Transverse colon (tissue), 4 donors: ENCODE measurements at regions not wholly inside any gene's neighbourhood (a gene's known extent, or its start where the extent isn't known, plus 50 kb on each side); places are given as distances from the start of the nearest gene placed in this dataset.
"Not testable (repeated sequence)": the region's sequence is repeated elsewhere in the genome, so short reads cannot be mapped to it uniquely, and the experiment has no call there.

ENCODE experiments used
- DNase-seq: peaks from one replicate; pipeline ENCODE4 v3.0.0-alpha.2; 2019
- H3K27ac ChIP-seq, 4 donors: fragments of 200-600 bp; sonication (generic); 2 replicates each; pipeline ENCODE4 v1.5.1; 2016 to 2018; ENCODE audit warnings: inconsistent platforms in 4 of 4
- H3K27me3 ChIP-seq: fragments of 200-600 bp; sonication (generic); 2 replicates; pipeline ENCODE4 v1.5.1; 2017; ENCODE audit warnings: inconsistent platforms
- H3K36me3 ChIP-seq, 4 donors: fragments of 200-600 bp; sonication (generic); 2 replicates each; pipeline ENCODE4 v1.5.1; 2017 to 2019; ENCODE audit warnings: inconsistent platforms in 4 of 4
- H3K4me1 ChIP-seq, 4 donors: fragments of 200-600 bp; sonication (generic); 2 replicates each; pipeline ENCODE4 v1.5.1; 2017 to 2020; ENCODE audit warnings: inconsistent platforms in 4 of 4
- H3K4me3 ChIP-seq, 4 donors: fragments of 200-600 bp; sonication (generic); 1 replicate in 1 of 4; 2 replicates in 3 of 4; pipeline versions ENCODE4 v1.5.1 to v1.6.1; 2017 to 2019; ENCODE audit warnings: inconsistent platforms in 4 of 4
- H3K9me3 ChIP-seq, 2 donors: fragments of 200-600 bp; sonication (generic); 2 replicates each; pipeline ENCODE4 v1.5.1; 2017 to 2019; ENCODE audit warnings: inconsistent platforms in 2 of 2
- EP300 ChIP-seq: sonication (generic); formaldehyde crosslinking; IDR thresholded peaks from one replicate; pipeline ENCODE4 v1.6.1; 2017; ENCODE audit warnings: antibody characterized with exemption, low read depth
- POLR2A ChIP-seq: fragments of 450-650 bp; IDR thresholded peaks from one replicate; pipeline ENCODE4 v1.6.1; 2016; ENCODE audit warnings: antibody characterized with exemption, mild to moderate bottlenecking, moderate library complexity
- POLR2AphosphoS5 ChIP-seq, 3 donors: sonication (generic); formaldehyde crosslinking; IDR thresholded peaks; one replicate each; pipeline ENCODE4 v1.6.1; 2016; ENCODE audit warnings: antibody characterized with exemption in 3 of 3
- WGBS, 2 donors: methylation state at CpG; one replicate each; pipeline ENCODE4 v1.1.5; 2018; ENCODE audit warnings: low coverage in 1 of 2; 5-methylcytosine and 5-hydroxymethylcytosine counted together
- in situ Hi-C, 4 donors: fragments of 200-750 bp; cut with MboI; loops; one replicate each; pipeline versions ENCODE4 v1.15.0 to v1.15.1; 2017; ENCODE audit warnings: low sequenced_read_pairs in 3 of 4, low pct_ligation_motif_present in 1 of 4, low pct_unique_long_range_greater_than_20kb in 1 of 4
- intact Hi-C: fragments of 100-400 bp; cut with DNase I; formaldehyde crosslinking; loops from one replicate; pipeline ENCODE4 v1.15.1; 2023; ENCODE audit warnings: low total_unique reads
- TF ChIP-seq, protein P1 (sequence below), 5 experiments: fragments of 200-600 bp in 3 of 5; fragments of 450-650 bp in 2 of 5; sonication (generic) in 3 of 5; IDR thresholded peaks; 1 replicate in 2 of 5; 2 replicates in 3 of 5; pipeline ENCODE4 v1.5.1; 2016 to 2017; ENCODE audit warnings: antibody characterized with exemption in 5 of 5, inconsistent platforms in 3 of 5, mild to moderate bottlenecking in 2 of 5, moderate library complexity in 1 of 5

DNA sequence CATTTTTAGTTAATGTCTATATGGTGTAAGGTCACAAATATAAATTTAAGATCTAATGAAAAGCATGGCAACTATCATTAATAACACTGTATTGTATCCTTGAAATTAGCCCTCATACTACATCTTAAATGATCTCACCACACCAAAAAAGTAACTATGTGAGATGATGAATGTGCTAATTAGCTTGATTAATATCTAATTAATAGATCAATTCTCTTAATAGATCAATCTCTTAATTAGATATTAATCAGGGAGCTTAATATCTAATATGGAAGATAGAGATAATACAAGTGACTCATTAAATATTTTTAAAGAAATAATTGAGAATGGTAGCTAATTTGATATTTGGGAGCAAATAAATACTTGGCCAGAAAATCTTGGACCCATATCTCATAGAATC, 178.5 kb upstream of the FAT3 start:
- H3K27ac ChIP-seq, result no peak overlapping the region
- DNase-seq, result no peak
- no peak for TF ChIP-seq POLR2AphosphoS5 (IDR thresholded peaks at IDR 0.05)
- TF ChIP-seq EP300, result no peak
- TF ChIP-seq, protein P1, sequence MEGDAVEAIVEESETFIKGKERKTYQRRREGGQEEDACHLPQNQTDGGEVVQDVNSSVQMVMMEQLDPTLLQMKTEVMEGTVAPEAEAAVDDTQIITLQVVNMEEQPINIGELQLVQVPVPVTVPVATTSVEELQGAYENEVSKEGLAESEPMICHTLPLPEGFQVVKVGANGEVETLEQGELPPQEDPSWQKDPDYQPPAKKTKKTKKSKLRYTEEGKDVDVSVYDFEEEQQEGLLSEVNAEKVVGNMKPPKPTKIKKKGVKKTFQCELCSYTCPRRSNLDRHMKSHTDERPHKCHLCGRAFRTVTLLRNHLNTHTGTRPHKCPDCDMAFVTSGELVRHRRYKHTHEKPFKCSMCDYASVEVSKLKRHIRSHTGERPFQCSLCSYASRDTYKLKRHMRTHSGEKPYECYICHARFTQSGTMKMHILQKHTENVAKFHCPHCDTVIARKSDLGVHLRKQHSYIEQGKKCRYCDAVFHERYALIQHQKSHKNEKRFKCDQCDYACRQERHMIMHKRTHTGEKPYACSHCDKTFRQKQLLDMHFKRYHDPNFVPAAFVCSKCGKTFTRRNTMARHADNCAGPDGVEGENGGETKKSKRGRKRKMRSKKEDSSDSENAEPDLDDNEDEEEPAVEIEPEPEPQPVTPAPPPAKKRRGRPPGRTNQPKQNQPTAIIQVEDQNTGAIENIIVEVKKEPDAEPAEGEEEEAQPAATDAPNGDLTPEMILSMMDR (IDR thresholded peaks at IDR 0.05), result no peak
- no peak for TF ChIP-seq POLR2A
- no peaks in the 10 kb centered on the region for H3K36me3 ChIP-seq
- in situ Hi-C loops (no loop called here), intact Hi-C loops (no loop called here)
- no peaks in the 10 kb centered on the region for H3K27me3 ChIP-seq
- no peaks in the 10 kb centered on the region for H3K9me3 ChIP-seq
- no peak overlapping the region for H3K4me3 ChIP-seq
- no peaks in the 10 kb centered on the region for H3K4me1 ChIP-seq

DNA sequence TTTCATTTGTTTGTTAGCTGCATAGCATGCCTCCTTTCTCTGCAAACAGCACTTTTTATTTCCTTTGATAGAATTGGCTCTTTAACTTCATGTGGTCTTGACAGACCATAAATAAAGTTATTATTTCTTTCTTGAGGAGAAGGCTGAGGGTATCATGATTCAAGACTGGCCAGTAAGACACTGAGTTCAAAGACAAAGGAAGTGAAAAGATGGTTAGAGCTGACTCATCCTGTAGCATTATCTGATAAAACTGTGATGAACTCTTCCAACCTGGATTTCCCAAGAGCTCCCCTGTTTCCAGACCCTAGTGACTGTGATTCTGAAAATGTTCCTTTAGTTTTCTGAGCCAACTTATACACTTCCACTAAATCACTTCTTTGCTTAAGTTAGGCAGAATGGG, 179.3 kb upstream of the FAT3 start:
- H3K27me3 ChIP-seq, result no peaks in the 10 kb centered on the region
- in situ Hi-C loops (no loop called here), intact Hi-C loops (no loop called here)
- no peaks in the 10 kb centered on the region for H3K36me3 ChIP-seq
- no peak for TF ChIP-seq POLR2AphosphoS5 (IDR thresholded peaks at IDR 0.05)
- TF ChIP-seq POLR2A, result no peak
- TF ChIP-seq EP300, result no peak
- TF ChIP-seq, protein P1 (IDR thresholded peaks at IDR 0.05), result no peak
- no peak for DNase-seq
- H3K9me3 ChIP-seq, result no peaks in the 10 kb centered on the region
- H3K4me3 ChIP-seq, result no peak overlapping the region
- no peaks in the 10 kb centered on the region for H3K4me1 ChIP-seq
- H3K27ac ChIP-seq, result no peak overlapping the region

DNA sequence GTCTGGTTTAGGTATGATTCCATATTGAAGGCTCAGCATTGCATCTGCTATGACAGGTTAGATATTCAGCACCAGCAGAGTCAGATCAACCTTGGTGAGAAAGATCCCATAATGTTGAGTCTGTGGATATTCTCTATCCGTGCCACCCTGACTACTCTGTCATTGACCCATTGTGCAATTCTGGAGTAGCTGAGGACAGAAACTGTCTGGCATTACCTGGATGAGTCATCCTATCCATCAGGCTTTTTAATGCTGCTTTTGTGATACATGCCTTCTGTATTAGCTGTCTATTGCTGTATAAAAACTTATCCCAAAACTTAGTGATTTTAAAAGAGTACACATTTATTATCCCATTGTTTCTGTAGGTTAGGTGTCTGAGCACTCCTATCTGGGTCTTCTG, 189.1 kb upstream of the FAT3 start:
- no peak overlapping the region for H3K4me3 ChIP-seq
- in situ Hi-C loops, result no loop called here
- TF ChIP-seq POLR2A (no peak), EP300 (no peak), POLR2AphosphoS5 (IDR thresholded peaks at IDR 0.05) (no peak)
- TF ChIP-seq, protein P1 (IDR thresholded peaks at IDR 0.05), result no peak
- no peaks in the 10 kb centered on the region for H3K27me3 ChIP-seq
- no peaks in the 10 kb centered on the region for H3K4me1 ChIP-seq
- 83 to 100% methylated on average over 1 of the region's 1 CpG for WGBS, 2 donors
- DNase-seq, result no peak
- H3K27ac ChIP-seq, result no peak overlapping the region
- intact Hi-C loops, result no loop called here
- H3K9me3 ChIP-seq, result no peaks in the 10 kb centered on the region
- H3K36me3 ChIP-seq, result no peaks in the 10 kb centered on the region

DNA sequence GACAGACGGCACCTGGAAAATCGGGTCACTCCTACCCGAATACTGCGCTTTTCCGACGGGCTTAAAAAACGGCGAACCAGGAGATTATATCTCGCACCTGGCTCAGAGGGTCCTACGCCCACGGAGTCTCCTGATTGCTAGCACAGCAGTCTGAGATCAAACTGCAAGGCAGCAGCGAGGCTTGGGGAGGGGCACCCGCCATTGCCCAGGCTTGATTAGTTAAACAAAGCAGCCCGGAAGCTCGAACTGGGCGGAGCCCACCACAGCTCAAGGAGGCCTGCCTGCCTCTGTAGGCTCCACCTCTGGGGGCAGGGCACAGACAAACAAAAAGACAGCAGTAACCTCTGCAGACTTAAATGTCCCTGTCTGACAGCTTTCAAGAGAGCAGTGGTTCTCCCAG, 197.5 kb upstream of the FAT3 start:
- DNase-seq, H3K36me3 ChIP-seq, H3K4me3 ChIP-seq, H3K9me3 ChIP-seq, in situ Hi-C loops, intact Hi-C loops, H3K27ac ChIP-seq, H3K27me3 ChIP-seq, H3K4me1 ChIP-seq: not testable (repeated sequence)
- WGBS, 2 donors, result 72% methylated on average over 16 of the region's 16 CpGs; no CpG with 5 or more reads in 1 of the 2 donors

DNA sequence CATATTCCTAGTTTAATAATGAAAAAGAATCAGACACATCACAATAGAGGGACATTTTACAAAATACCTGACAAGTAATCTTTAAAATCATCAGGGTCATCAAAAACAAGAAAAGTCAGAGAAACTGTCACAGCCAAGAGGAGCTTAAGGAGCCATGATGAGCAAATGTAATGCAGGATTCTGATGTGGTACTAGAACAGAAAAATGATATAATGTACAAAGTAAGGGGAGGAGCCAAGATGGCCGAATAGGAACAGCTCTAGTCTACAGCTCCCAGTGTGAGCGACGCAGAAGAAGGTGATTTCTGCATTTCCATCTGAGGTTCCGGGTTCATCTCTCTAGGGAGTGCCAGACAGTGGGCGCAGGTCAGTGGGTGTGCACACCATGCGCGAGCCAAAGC, 198.0 kb upstream of the FAT3 start:
- WGBS, 2 donors, result 83 to 100% methylated on average over 3 to 7 of the region's 7 CpGs
- intact Hi-C loops, result no loop called here
- no peak for TF ChIP-seq POLR2AphosphoS5 (IDR thresholded peaks at IDR 0.05)
- no peak for TF ChIP-seq POLR2A
- no peak for TF ChIP-seq EP300
- TF ChIP-seq, protein P1 (IDR thresholded peaks at IDR 0.05), result no peak
- no peak overlapping the region for H3K27ac ChIP-seq
- no peak overlapping the region for H3K4me3 ChIP-seq
- H3K36me3 ChIP-seq, result no peaks in the 10 kb centered on the region
- H3K9me3 ChIP-seq, result no peaks in the 10 kb centered on the region
- in situ Hi-C loops, result no loop called here
- H3K27me3 ChIP-seq, result no peaks in the 10 kb centered on the region
- no peaks in the 10 kb centered on the region for H3K4me1 ChIP-seq
- no peak for DNase-seq
